Calu3 (cell line): ENCODE measurements at regions not wholly inside any gene's neighbourhood (a gene's known extent, or its start where the extent isn't known, plus 50 kb on each side); places are given as distances from the start of the nearest gene placed in this dataset.
"Not testable (repeated sequence)": the region's sequence is repeated elsewhere in the genome, so short reads cannot be mapped to it uniquely, and the experiment has no call there.

Experiments
- BruUV-seq: library from RNA; stranded (reverse); fragments of 400-500 nt; replicated peaks from 2 replicates; lab custom pipeline; 2021; lab: Mats Ljungman, UMichigan
- CTCF ChIA-PET: fragments of 300-600 bp; sonication (Branson Sonifier 250); formaldehyde crosslinking; loops from one replicate; lab custom pipeline; 2022; ENCODE audit warnings: antibody characterized with exemption; lab: Charles Lee
- DNase-seq: peaks from one replicate; pipeline ENCODE4 v3.0.0; 2022
- H3K27ac Mint-ChIP-seq: one replicate; pipeline ENCODE4 v1.8.0; 2022; ENCODE audit warnings: mixed read lengths; ENCODE audit not compliant: unreplicated experiment
- H3K27me3 Mint-ChIP-seq: one replicate; pipeline ENCODE4 v1.8.0; 2022; ENCODE audit warnings: mixed read lengths; ENCODE audit not compliant: unreplicated experiment
- H3K36me3 Mint-ChIP-seq: one replicate; pipeline ENCODE4 v1.8.0; 2022; ENCODE audit warnings: mild to moderate bottlenecking, moderate library complexity, mixed read lengths; ENCODE audit not compliant: insufficient read depth, unreplicated experiment
- H3K4me1 Mint-ChIP-seq: one replicate; pipeline ENCODE4 v1.8.0; 2022; ENCODE audit warnings: mild to moderate bottlenecking, low read depth, mixed read lengths; ENCODE audit not compliant: unreplicated experiment
- H3K4me3 Mint-ChIP-seq: one replicate; pipeline ENCODE4 v1.8.0; 2022; ENCODE audit warnings: mild to moderate bottlenecking, low read depth, moderate library complexity, mixed read lengths; ENCODE audit not compliant: unreplicated experiment
- H3K9me3 Mint-ChIP-seq: one replicate; pipeline ENCODE4 v1.8.0; 2022; ENCODE audit warnings: low read depth, mixed read lengths; ENCODE audit not compliant: unreplicated experiment
- CTCF ChIP-seq: fragments of 200-600 bp; IDR thresholded peaks from one replicate; pipeline ENCODE4 v1.8.0; 2022; ENCODE audit warnings: antibody characterized with exemption; ENCODE audit not compliant: unreplicated experiment
- intact Hi-C: fragments of 100-400 bp; cut with micrococcal nuclease; formaldehyde crosslinking; loops from one replicate; pipeline ENCODE4 v1.10.0; 2022; ENCODE audit not compliant: unreplicated experiment

GRCh38 chr2:210730672-210731071 is 174.3 kb downstream of the CPS1 start:
- Mint-ChIP-seq H3K36me3 (no peaks in the 10 kb centered on the region), H3K27ac (no peak overlapping the region), H3K27me3 (no peaks in the 10 kb centered on the region), H3K4me1 (no peaks in the 10 kb centered on the region), H3K9me3 (no peaks in the 10 kb centered on the region), H3K4me3 (no peak overlapping the region)
- DNase-seq, result no peak
- CTCF ChIA-PET, result no interaction called here
- BruUV-seq, result no TSS peak
- intact Hi-C loops, result no loop called here
- TF ChIP-seq CTCF, result no peak

- H3K4me3 Mint-ChIP-seq, H3K9me3 Mint-ChIP-seq, H3K4me1 Mint-ChIP-seq, H3K27me3 Mint-ChIP-seq, CTCF ChIA-PET, BruUV-seq, intact Hi-C loops, H3K27ac Mint-ChIP-seq, H3K36me3 Mint-ChIP-seq, DNase-seq: not testable (repeated sequence)
Observed at GRCh38 chr2:210746826-210747225, 190.4 kb downstream of the CPS1 start.

GRCh38 chr2:210752532-210752931 is 196.1 kb downstream of the CPS1 start:
- intact Hi-C loops, result no loop called here
- Mint-ChIP-seq H3K4me1 (no peaks in the 10 kb centered on the region), H3K36me3 (no peaks in the 10 kb centered on the region), H3K27ac (no peak overlapping the region), H3K9me3 (no peaks in the 10 kb centered on the region), H3K27me3 (no peaks in the 10 kb centered on the region), H3K4me3 (no peak overlapping the region)
- no peak for TF ChIP-seq CTCF
- no peak for DNase-seq
- BruUV-seq, result no TSS peak
- CTCF ChIA-PET, result no interaction called here

- CTCF ChIA-PET, result no interaction called here
- intact Hi-C loops, result no loop called here
- Mint-ChIP-seq H3K4me3 (no peak overlapping the region), H3K9me3 (no peaks in the 10 kb centered on the region), H3K36me3 (no peaks in the 10 kb centered on the region), H3K27me3 (no peaks in the 10 kb centered on the region), H3K27ac (no peak overlapping the region), H3K4me1 (no peaks in the 10 kb centered on the region)
- TF ChIP-seq CTCF, result no peak
- no peak for DNase-seq
- no TSS peak for BruUV-seq
Observed at GRCh38 chr2:210753386-210753785, 197.0 kb downstream of the CPS1 start.

- CTCF ChIA-PET, result no interaction called here
- intact Hi-C loops, result no loop called here
- Mint-ChIP-seq H3K4me3 (no peak overlapping the region), H3K9me3 (peaks cover 3% of the 10 kb centered on the region), H3K27ac (no peak overlapping the region), H3K4me1 (no peaks in the 10 kb centered on the region), H3K36me3 (no peaks in the 10 kb centered on the region), H3K27me3 (no peaks in the 10 kb centered on the region)
- TF ChIP-seq CTCF, result no peak
- DNase-seq, result no peak
- no TSS peak for BruUV-seq
Observed at GRCh38 chr2:210756855-210757254, 200.5 kb downstream of the CPS1 start.
